HL-60 (cell line): ENCODE measurements at regions not wholly inside any gene's neighbourhood (a gene's known extent, or its start where the extent isn't known, plus 50 kb on each side); places are given as distances from the start of the nearest gene placed in this dataset.

Source experiments
- DNase-seq, 2 experiments: peaks; one replicate each; pipeline ENCODE4 v3.0.0-alpha.2; 2010 to 2020; ENCODE audit warnings: low read depth in 1 of 2, low spot score in 1 of 2
- H3K27ac ChIP-seq: fragments of 250-450 bp; sonication (Bioruptor Pico); replicated peaks from 2 replicates; pipeline ENCODE4 v1.5.1; 2020; ENCODE audit warnings: mild to moderate bottlenecking, moderate library complexity
- H3K27me3 ChIP-seq: fragments of 250-450 bp; sonication (Bioruptor Pico); 2 replicates; pipeline ENCODE4 v1.5.1; 2021; ENCODE audit warnings: mild to moderate bottlenecking, moderate library complexity; ENCODE audit not compliant: insufficient read depth, poor library complexity, severe bottlenecking
- H3K4me3 ChIP-seq: replicated peaks from 2 replicates; pipeline ENCODE4 v1.5.1; 2011; ENCODE audit warnings: mild to moderate bottlenecking, control low read depth, low read length; ENCODE audit not compliant: insufficient read depth
- GABPA ChIP-seq: IDR thresholded peaks from 2 replicates; pipeline ENCODE4 v1.6.1; 2012; ENCODE audit warnings: low read depth
- POLR2AphosphoS5 ChIP-seq: IDR thresholded peaks from 2 replicates; pipeline ENCODE4 v1.6.1; 2012; ENCODE audit warnings: low read depth
- SPI1 ChIP-seq: IDR thresholded peaks from 2 replicates; pipeline ENCODE4 v1.6.1; 2012; ENCODE audit warnings: low read depth, mild to moderate bottlenecking, borderline replicate concordance
- TF ChIP-seq, protein P1 (sequence below): IDR thresholded peaks from 2 replicates; pipeline ENCODE4 v1.6.1; 2012; ENCODE audit warnings: low read depth; ENCODE audit not compliant: insufficient replicate concordance
- TF ChIP-seq, protein P2 (sequence below): IDR thresholded peaks from one replicate; pipeline ENCODE4 v1.5.1; 2011; ENCODE audit warnings: low read length, control low read depth, inconsistent platforms; ENCODE audit not compliant: insufficient read depth

DNA sequence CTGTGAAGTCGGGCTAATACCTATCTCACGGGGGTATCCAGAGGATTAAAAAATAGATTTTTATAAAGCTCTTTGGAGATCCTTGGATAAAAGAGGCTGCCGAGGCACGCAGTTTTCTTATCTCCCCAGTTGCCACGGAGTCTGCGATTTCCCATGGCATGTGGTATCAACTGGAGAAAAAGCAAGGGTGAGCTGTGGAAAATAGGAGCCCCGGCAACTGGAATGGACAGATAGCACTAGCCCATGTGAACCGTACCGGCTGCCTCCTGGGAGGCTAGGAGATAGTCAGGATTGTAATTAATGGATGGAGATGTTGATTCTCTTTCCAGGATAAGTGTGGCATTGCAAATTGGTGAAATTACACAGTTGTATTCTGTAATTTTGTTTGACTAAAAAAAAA, 407.6 kb upstream of the KCNH7 start:
- DNase-seq: no peak
- TF ChIP-seq, protein P1, sequence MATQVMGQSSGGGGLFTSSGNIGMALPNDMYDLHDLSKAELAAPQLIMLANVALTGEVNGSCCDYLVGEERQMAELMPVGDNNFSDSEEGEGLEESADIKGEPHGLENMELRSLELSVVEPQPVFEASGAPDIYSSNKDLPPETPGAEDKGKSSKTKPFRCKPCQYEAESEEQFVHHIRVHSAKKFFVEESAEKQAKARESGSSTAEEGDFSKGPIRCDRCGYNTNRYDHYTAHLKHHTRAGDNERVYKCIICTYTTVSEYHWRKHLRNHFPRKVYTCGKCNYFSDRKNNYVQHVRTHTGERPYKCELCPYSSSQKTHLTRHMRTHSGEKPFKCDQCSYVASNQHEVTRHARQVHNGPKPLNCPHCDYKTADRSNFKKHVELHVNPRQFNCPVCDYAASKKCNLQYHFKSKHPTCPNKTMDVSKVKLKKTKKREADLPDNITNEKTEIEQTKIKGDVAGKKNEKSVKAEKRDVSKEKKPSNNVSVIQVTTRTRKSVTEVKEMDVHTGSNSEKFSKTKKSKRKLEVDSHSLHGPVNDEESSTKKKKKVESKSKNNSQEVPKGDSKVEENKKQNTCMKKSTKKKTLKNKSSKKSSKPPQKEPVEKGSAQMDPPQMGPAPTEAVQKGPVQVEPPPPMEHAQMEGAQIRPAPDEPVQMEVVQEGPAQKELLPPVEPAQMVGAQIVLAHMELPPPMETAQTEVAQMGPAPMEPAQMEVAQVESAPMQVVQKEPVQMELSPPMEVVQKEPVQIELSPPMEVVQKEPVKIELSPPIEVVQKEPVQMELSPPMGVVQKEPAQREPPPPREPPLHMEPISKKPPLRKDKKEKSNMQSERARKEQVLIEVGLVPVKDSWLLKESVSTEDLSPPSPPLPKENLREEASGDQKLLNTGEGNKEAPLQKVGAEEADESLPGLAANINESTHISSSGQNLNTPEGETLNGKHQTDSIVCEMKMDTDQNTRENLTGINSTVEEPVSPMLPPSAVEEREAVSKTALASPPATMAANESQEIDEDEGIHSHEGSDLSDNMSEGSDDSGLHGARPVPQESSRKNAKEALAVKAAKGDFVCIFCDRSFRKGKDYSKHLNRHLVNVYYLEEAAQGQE: no peak
- TF ChIP-seq GABPA (no peak), SPI1 (no peak)
- TF ChIP-seq, protein P2, sequence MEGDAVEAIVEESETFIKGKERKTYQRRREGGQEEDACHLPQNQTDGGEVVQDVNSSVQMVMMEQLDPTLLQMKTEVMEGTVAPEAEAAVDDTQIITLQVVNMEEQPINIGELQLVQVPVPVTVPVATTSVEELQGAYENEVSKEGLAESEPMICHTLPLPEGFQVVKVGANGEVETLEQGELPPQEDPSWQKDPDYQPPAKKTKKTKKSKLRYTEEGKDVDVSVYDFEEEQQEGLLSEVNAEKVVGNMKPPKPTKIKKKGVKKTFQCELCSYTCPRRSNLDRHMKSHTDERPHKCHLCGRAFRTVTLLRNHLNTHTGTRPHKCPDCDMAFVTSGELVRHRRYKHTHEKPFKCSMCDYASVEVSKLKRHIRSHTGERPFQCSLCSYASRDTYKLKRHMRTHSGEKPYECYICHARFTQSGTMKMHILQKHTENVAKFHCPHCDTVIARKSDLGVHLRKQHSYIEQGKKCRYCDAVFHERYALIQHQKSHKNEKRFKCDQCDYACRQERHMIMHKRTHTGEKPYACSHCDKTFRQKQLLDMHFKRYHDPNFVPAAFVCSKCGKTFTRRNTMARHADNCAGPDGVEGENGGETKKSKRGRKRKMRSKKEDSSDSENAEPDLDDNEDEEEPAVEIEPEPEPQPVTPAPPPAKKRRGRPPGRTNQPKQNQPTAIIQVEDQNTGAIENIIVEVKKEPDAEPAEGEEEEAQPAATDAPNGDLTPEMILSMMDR: no peak
- H3K27me3 ChIP-seq: no peaks in the 10 kb centered on the region
- H3K4me3 ChIP-seq: no peak overlapping the region
- H3K27ac ChIP-seq: no peak overlapping the region

DNA sequence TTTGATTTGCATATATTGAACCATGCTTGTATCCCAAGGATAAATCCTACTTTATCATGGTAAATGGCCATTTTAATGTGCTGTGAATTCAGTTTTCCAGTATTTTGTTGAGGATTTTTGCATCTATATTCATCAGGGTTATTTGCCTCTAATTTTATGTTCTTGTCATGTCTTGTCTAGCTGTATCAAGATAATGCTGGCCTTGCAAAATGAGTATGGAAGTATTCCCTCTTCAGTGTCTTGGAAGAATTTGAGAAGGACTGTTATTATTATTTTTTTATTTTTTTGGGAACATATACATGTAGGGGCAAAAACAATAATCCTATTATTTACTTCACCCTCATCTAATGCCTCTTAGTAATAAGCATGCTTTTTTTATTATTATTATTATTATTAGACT, 398.0 kb upstream of the KCNH7 start:
- H3K27ac ChIP-seq: no peak overlapping the region
- TF ChIP-seq, protein P2: no peak
- TF ChIP-seq GABPA: no peak
- TF ChIP-seq SPI1: no peak
- no peak for TF ChIP-seq POLR2AphosphoS5
- H3K4me3 ChIP-seq: no peak overlapping the region
- no peaks in the 10 kb centered on the region for H3K27me3 ChIP-seq
- DNase-seq: no peak

DNA sequence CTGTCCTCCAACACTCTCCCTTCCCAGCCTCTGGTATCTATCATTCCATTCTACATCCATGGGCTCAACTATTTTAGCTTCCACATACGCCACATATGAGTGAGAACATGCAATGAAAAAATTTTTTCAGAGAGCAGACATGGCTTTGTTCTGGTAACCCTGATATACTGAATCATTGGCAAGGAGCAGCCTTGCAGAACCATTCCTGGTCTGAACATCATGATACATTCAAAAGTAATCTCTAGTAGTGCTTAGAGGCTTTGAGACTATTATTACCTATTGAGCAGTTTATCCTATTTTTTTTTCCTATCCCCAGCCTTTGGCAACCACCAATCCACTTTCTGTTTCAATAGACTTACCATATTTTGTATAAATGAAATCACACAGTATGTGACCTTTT, 393.1 kb upstream of the KCNH7 start:
- no peak for TF ChIP-seq POLR2AphosphoS5
- TF ChIP-seq, protein P1: no peak
- TF ChIP-seq GABPA: no peak
- TF ChIP-seq SPI1: no peak
- TF ChIP-seq, protein P2: no peak
- Histone ChIP-seq H3K27ac (no peak overlapping the region), H3K4me3 (no peak overlapping the region), H3K27me3 (no peaks in the 10 kb centered on the region)
- DNase-seq: no peak

DNA sequence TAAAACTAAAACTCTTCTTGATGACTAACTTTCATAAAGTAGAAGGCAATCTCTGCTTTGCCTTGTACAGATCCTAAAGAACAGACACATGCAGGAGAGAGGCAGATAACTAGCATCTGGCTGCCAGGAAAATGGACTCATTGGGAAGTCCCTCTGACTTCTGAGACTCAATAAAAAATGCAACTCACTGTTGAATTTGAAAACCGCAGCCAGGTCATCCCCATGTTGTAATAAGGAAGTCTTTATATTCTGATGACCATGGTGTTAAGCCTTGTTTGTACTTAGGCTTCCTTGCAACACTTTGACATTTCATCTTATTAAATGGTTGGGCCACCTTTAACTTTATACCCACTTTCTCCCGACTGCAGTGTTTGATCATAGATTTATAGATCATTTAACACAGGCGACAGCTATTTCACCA, 375.1 kb upstream of the KCNH7 start:
- TF ChIP-seq POLR2AphosphoS5 (no peak), SPI1 (no peak), GABPA (no peak)
- TF ChIP-seq, protein P1: no peak
- TF ChIP-seq, protein P2: no peak
- no peak for DNase-seq
- no peak overlapping the region for H3K4me3 ChIP-seq
- no peak overlapping the region for H3K27ac ChIP-seq
- H3K27me3 ChIP-seq: no peaks in the 10 kb centered on the region
